ENCODE measurements at regions not wholly inside any gene's neighbourhood (a gene's known extent, or its start where the extent isn't known, plus 50 kb on each side); places are given as distances from the start of the nearest gene placed in this dataset.

GRCh38 chr13:38537051-38537450, 149.8 kb upstream of the FREM2 start:
- TF ChIP-seq POLR2AphosphoS5 (IDR thresholded peaks at IDR 0.05; ENCODE audit: low read depth, low read length) (no peak), CTCF (IDR thresholded peaks at IDR 0.05) (no peak), TCF7L2 (IDR thresholded peaks at IDR 0.05; ENCODE audit: low read depth, low read length) (no peak), SIN3A (IDR thresholded peaks at IDR 0.05; ENCODE audit: borderline replicate concordance, insufficient read depth, low read depth, low read length) (no peak)
